ENCODE measurements at regions not wholly inside any gene's neighbourhood (a gene's known extent, or its start where the extent isn't known, plus 50 kb on each side); places are given as distances from the start of the nearest gene placed in this dataset.

GRCh38 chr5:171689853-171690417, 95.7 kb upstream of the SMIM23 start:
- H3K27ac ChIP-seq = no peak overlapping the region
- H3K27me3 ChIP-seq = no peaks in the 10 kb centered on the region
- no peaks in the 10 kb centered on the region for H3K9me3 ChIP-seq
- H3K36me3 ChIP-seq = no peaks in the 10 kb centered on the region
- no peak overlapping the region for H3K4me3 ChIP-seq
- DNase-seq (ENCODE audit: low spot score in 2 of 2) = no peak
- no peaks in the 10 kb centered on the region for H3K4me1 ChIP-seq
- TF ChIP-seq POLR2A (IDR thresholded peaks at IDR 0.05) (no peak), EP300 (IDR thresholded peaks at IDR 0.05) (no peak), POLR2AphosphoS5 (IDR thresholded peaks at IDR 0.05) (no peak)
- TF ChIP-seq, protein P1, sequence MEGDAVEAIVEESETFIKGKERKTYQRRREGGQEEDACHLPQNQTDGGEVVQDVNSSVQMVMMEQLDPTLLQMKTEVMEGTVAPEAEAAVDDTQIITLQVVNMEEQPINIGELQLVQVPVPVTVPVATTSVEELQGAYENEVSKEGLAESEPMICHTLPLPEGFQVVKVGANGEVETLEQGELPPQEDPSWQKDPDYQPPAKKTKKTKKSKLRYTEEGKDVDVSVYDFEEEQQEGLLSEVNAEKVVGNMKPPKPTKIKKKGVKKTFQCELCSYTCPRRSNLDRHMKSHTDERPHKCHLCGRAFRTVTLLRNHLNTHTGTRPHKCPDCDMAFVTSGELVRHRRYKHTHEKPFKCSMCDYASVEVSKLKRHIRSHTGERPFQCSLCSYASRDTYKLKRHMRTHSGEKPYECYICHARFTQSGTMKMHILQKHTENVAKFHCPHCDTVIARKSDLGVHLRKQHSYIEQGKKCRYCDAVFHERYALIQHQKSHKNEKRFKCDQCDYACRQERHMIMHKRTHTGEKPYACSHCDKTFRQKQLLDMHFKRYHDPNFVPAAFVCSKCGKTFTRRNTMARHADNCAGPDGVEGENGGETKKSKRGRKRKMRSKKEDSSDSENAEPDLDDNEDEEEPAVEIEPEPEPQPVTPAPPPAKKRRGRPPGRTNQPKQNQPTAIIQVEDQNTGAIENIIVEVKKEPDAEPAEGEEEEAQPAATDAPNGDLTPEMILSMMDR (IDR thresholded peaks at IDR 0.05) = no peak

DNA sequence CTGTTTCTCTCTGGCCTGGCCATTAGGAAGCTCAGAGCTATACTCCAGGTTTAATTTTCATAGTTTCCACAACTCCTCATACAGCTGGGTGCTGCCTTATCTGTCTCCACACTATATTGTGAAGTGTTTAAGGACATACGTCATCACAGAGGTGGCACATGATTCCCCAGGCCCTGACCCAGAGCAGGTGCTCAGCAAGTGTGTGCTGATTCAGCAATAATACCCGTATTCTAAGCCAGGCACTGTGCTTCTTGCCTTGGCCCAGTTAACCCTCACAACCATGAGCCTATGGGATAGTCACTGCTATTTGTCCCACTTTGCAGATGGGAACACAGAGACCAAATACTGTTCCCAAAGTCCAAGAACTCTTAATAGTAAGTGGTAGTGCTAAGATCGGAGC, 93.5 kb upstream of the SMIM23 start:
- no peaks in the 10 kb centered on the region for H3K4me1 ChIP-seq
- no peak overlapping the region for H3K4me3 ChIP-seq
- H3K27ac ChIP-seq = no peak overlapping the region
- WGBS = 77% methylated on average over 3 of the region's 3 CpGs
- H3K36me3 ChIP-seq = no peaks in the 10 kb centered on the region
- TF ChIP-seq POLR2A (IDR thresholded peaks at IDR 0.05) = no peak
- TF ChIP-seq, protein P1 (IDR thresholded peaks at IDR 0.05) = no peak
- no peak for TF ChIP-seq POLR2AphosphoS5 (IDR thresholded peaks at IDR 0.05)
- TF ChIP-seq EP300 (IDR thresholded peaks at IDR 0.05) = no peak
- H3K9me3 ChIP-seq = no peaks in the 10 kb centered on the region
- peak in 1 of 2 donors; percentile 31 for DNase-seq (ENCODE audit: low spot score in 2 of 2)
- no peaks in the 10 kb centered on the region for H3K27me3 ChIP-seq

DNA sequence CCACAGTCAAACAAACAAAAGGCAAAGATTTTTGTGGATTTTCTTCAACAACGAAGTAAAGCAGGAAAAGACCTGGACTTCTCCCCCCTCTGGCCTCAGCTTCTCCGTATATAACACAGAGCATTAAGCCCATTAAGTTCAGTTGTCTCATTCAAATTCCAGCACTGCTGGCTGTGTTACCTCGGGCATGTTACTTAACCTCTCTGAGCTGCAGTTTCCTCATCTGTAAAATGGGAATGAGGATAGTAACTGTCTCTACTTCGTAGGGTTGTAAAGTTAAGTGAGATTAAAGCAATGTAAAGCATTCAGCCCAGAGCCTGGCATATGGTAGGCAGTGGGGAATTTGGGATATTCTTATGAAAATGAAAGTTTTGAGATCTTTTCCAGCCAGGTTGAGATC, 92.7 kb upstream of the SMIM23 start:
- Histone ChIP-seq H3K36me3 (no peaks in the 10 kb centered on the region), H3K27ac (no peak overlapping the region), H3K9me3 (no peaks in the 10 kb centered on the region), H3K27me3 (no peaks in the 10 kb centered on the region), H3K4me3 (no peak overlapping the region), H3K4me1 (no peaks in the 10 kb centered on the region)
- 87% methylated on average over 4 of the region's 4 CpGs for WGBS
- no peak for DNase-seq (ENCODE audit: low spot score in 2 of 2)
- TF ChIP-seq POLR2A (IDR thresholded peaks at IDR 0.05) = no peak
- TF ChIP-seq POLR2AphosphoS5 (IDR thresholded peaks at IDR 0.05) = no peak
- no peak for TF ChIP-seq EP300 (IDR thresholded peaks at IDR 0.05)
- TF ChIP-seq, protein P1 (IDR thresholded peaks at IDR 0.05) = no peak

DNA sequence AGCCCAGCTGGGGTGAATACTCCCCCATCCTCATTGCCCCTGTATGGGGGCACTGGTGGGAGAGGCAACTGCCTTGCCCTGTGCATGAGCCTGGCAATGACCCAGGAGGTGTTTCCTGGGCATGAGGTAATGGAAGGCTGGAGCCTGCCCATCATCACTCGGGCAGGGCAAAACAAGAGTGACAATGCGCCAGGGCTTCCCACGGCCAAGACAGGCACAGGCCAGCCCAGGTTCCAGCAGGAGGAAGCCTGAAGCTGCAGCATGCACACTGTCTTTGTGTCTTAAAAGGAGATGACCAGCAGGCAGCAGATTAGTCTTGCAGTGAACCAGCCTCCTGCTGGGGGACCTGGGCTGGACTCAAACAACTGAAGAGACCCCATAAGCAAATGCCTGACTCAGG, 92.2 kb upstream of the SMIM23 start:
- Histone ChIP-seq H3K36me3 (no peaks in the 10 kb centered on the region), H3K27ac (no peak overlapping the region), H3K27me3 (no peaks in the 10 kb centered on the region), H3K9me3 (no peaks in the 10 kb centered on the region), H3K4me1 (no peaks in the 10 kb centered on the region), H3K4me3 (no peak overlapping the region)
- WGBS = 66% methylated on average over 3 of the region's 3 CpGs
- TF ChIP-seq POLR2AphosphoS5 (IDR thresholded peaks at IDR 0.05) (no peak), POLR2A (IDR thresholded peaks at IDR 0.05) (no peak), EP300 (IDR thresholded peaks at IDR 0.05) (no peak)
- TF ChIP-seq, protein P1 (IDR thresholded peaks at IDR 0.05) = no peak
- DNase-seq (ENCODE audit: low spot score in 2 of 2) = peak in 1 of 2 donors; percentile 34

- DNase-seq (ENCODE audit: low spot score in 2 of 2) = peak; percentile 5 to 24
- 83% methylated on average over 2 of the region's 2 CpGs for WGBS
- H3K36me3 ChIP-seq = no peaks in the 10 kb centered on the region
- no peaks in the 10 kb centered on the region for H3K9me3 ChIP-seq
- TF ChIP-seq POLR2AphosphoS5 (IDR thresholded peaks at IDR 0.05) (no peak), EP300 (IDR thresholded peaks at IDR 0.05) (no peak), POLR2A (IDR thresholded peaks at IDR 0.05) (no peak)
- TF ChIP-seq, protein P1 (IDR thresholded peaks at IDR 0.05) = no peak
- H3K4me3 ChIP-seq = no peak overlapping the region
- H3K27ac ChIP-seq = no peak overlapping the region
- H3K27me3 ChIP-seq = no peaks in the 10 kb centered on the region
- no peaks in the 10 kb centered on the region for H3K4me1 ChIP-seq
Measured at GRCh38 chr5:171695804-171696203, 89.8 kb upstream of the SMIM23 start.

Measured in suprapubic skin (tissue), 4 donors.